Sigmoid colon (tissue), 6 donors: ENCODE measurements at regions not wholly inside any gene's neighbourhood (a gene's known extent, or its start where the extent isn't known, plus 50 kb on each side); places are given as distances from the start of the nearest gene placed in this dataset.

ENCODE experiments used
- DNase-seq: peaks from one replicate; pipeline ENCODE4 v3.0.0-alpha.2; 2019
- H3K27ac ChIP-seq, 4 donors: fragments of 200-600 bp; sonication (generic); one replicate each; pipeline ENCODE4 v1.5.1; 2016 to 2019; ENCODE audit warnings: mild to moderate bottlenecking in 1 of 4
- H3K27me3 ChIP-seq, 3 donors: fragments of 200-600 bp; sonication (generic); one replicate each; pipeline ENCODE4 v1.5.1; 2019; ENCODE audit warnings: mild to moderate bottlenecking in 1 of 3
- H3K36me3 ChIP-seq, 4 donors: fragments of 200-600 bp; sonication (generic); one replicate each; pipeline ENCODE4 v1.5.1; 2016 to 2019
- H3K4me1 ChIP-seq, 4 donors: fragments of 200-600 bp; sonication (generic); one replicate each; pipeline ENCODE4 v1.5.1; 2017 to 2019
- H3K4me3 ChIP-seq, 4 donors: fragments of 200-600 bp; sonication (generic); one replicate each; pipeline ENCODE4 v1.5.1; 2017 to 2019; ENCODE audit warnings: mild to moderate bottlenecking in 2 of 4, moderate library complexity in 1 of 4
- H3K9me3 ChIP-seq, 4 donors: fragments of 200-600 bp in 3 of 4; sonication (generic) in 3 of 4; one replicate each; pipeline versions ENCODE4 v1.5.1 to v1.6.1; 2013 to 2019
- EP300 ChIP-seq, 4 donors: sonication (generic); formaldehyde crosslinking; IDR thresholded peaks; one replicate each; pipeline ENCODE4 v1.6.1; 2017; ENCODE audit warnings: antibody characterized with exemption in 4 of 4
- POLR2A ChIP-seq, 2 donors: fragments of 450-650 bp; IDR thresholded peaks; one replicate each; pipeline ENCODE4 v1.6.1; 2016; ENCODE audit warnings: antibody characterized with exemption in 2 of 2, mild to moderate bottlenecking in 2 of 2, moderate library complexity in 2 of 2
- POLR2AphosphoS5 ChIP-seq, 4 donors: sonication (generic); formaldehyde crosslinking; IDR thresholded peaks; one replicate each; pipeline ENCODE4 v1.6.1; 2017; ENCODE audit warnings: antibody characterized with exemption in 4 of 4
- WGBS, 2 donors: extraction: QIAGEN DNeasy Blood & Tissue Kit; methylation state at CpG; one replicate each; pipeline ENCODE4 v1.1.7; 2013; 5-methylcytosine and 5-hydroxymethylcytosine counted together
- intact Hi-C: fragments of 100-400 bp; cut with DNase I; formaldehyde crosslinking; loops from one replicate; pipeline ENCODE4 v1.15.1; 2023
- TF ChIP-seq, protein P1 (sequence below), 4 experiments: fragments of 450-650 bp in 3 of 4; fragments of 200-600 bp in 1 of 4; IDR thresholded peaks; one replicate each; pipeline ENCODE4 v1.5.1; 2016 to 2019; ENCODE audit warnings: antibody characterized with exemption in 4 of 4, mild to moderate bottlenecking in 3 of 4, moderate library complexity in 2 of 4
- donor health status: healthy with polysubstance abuse.
- donor health status: healthy.

DNA sequence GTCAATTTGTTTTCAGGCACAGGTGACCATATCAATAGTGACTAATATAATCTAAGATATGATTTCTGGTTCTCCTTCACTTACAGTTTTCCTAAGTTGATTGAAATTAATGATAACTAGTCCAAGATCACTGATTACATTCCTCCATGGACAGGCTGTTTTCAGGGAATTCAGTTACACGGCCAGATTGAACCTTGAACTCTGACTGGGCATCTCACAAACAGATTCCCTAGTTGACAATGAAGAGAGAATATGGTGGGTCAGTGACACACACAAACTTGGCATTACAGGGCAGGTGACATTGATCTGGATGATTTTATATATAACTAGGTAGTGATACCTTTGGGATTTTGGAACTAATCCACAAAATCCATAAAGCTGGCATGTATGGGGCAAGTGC, 110.2 kb upstream of the EGR2 start:
- TF ChIP-seq POLR2A (IDR thresholded peaks at IDR 0.05) (no peak), EP300 (IDR thresholded peaks at IDR 0.05) (no peak), POLR2AphosphoS5 (IDR thresholded peaks at IDR 0.05) (no peak)
- TF ChIP-seq, protein P1, sequence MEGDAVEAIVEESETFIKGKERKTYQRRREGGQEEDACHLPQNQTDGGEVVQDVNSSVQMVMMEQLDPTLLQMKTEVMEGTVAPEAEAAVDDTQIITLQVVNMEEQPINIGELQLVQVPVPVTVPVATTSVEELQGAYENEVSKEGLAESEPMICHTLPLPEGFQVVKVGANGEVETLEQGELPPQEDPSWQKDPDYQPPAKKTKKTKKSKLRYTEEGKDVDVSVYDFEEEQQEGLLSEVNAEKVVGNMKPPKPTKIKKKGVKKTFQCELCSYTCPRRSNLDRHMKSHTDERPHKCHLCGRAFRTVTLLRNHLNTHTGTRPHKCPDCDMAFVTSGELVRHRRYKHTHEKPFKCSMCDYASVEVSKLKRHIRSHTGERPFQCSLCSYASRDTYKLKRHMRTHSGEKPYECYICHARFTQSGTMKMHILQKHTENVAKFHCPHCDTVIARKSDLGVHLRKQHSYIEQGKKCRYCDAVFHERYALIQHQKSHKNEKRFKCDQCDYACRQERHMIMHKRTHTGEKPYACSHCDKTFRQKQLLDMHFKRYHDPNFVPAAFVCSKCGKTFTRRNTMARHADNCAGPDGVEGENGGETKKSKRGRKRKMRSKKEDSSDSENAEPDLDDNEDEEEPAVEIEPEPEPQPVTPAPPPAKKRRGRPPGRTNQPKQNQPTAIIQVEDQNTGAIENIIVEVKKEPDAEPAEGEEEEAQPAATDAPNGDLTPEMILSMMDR (IDR thresholded peaks at IDR 0.05), result no peak
- DNase-seq, result no peak
- intact Hi-C loops, result no loop called here
- H3K4me1 ChIP-seq, result no peaks in the 10 kb centered on the region
- H3K27me3 ChIP-seq, result no peaks in the 10 kb centered on the region
- no peak overlapping the region for H3K4me3 ChIP-seq
- H3K36me3 ChIP-seq, result no peaks in the 10 kb centered on the region
- WGBS, 2 donors, result 41 to 81% methylated on average over 1 of the region's 1 CpG
- no peak overlapping the region for H3K27ac ChIP-seq
- no peaks in the 10 kb centered on the region for H3K9me3 ChIP-seq

DNA sequence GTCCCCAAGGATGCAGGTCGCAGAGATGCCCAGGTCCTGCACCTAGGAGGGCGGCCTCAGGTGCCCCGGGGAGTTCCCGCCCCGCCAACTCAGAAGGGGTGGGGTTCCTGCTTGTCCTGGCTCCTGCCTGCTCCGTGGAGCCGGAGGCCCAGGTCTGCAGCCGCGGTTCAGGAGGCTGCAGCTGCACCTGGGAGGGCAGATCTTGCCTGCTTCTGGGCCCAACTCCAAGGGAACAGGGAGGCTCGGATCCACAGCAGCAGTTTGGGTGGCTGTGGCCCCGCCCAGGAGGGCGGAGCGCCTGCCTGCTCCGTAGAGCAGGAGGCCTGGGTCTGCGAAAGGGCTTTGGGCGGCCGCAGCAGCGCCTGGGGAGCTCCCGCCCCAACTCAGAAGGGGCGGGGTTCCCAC, 108.2 kb upstream of the EGR2 start:
- no peak for TF ChIP-seq POLR2AphosphoS5 (IDR thresholded peaks at IDR 0.05)
- TF ChIP-seq, protein P1 (IDR thresholded peaks at IDR 0.05), result no peak
- TF ChIP-seq EP300 (IDR thresholded peaks at IDR 0.05), result no peak
- no peak for TF ChIP-seq POLR2A (IDR thresholded peaks at IDR 0.05)
- Histone ChIP-seq H3K4me3 (no peak overlapping the region), H3K27ac (no peak overlapping the region), H3K9me3 (no peaks in the 10 kb centered on the region), H3K36me3 (no peaks in the 10 kb centered on the region), H3K4me1 (no peaks in the 10 kb centered on the region), H3K27me3 (no peaks in the 10 kb centered on the region)
- intact Hi-C loops, result no loop called here
- no peak for DNase-seq
- WGBS, 2 donors, result 32 to 72% methylated on average over 20 of the region's 20 CpGs

DNA sequence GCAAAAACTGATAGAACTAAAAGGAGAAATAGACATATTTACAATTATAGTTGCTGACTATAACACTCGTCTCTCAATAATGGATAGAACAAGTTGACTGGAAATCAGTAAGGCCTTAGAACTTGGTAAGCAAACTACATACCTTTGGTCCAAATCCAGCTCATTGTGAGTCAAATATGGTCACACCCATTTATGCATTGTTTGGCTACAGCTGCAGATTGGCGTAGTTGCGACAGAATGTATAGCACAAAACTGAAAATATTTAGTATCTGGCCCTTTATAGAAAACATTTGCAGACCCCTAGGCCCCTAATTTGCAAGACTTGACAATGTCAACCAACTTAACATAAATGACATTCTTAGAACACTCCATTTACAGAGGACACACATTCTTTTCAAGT, 103.6 kb upstream of the EGR2 start:
- WGBS, 2 donors, result 27 to 83% methylated on average over 3 of the region's 3 CpGs

DNA sequence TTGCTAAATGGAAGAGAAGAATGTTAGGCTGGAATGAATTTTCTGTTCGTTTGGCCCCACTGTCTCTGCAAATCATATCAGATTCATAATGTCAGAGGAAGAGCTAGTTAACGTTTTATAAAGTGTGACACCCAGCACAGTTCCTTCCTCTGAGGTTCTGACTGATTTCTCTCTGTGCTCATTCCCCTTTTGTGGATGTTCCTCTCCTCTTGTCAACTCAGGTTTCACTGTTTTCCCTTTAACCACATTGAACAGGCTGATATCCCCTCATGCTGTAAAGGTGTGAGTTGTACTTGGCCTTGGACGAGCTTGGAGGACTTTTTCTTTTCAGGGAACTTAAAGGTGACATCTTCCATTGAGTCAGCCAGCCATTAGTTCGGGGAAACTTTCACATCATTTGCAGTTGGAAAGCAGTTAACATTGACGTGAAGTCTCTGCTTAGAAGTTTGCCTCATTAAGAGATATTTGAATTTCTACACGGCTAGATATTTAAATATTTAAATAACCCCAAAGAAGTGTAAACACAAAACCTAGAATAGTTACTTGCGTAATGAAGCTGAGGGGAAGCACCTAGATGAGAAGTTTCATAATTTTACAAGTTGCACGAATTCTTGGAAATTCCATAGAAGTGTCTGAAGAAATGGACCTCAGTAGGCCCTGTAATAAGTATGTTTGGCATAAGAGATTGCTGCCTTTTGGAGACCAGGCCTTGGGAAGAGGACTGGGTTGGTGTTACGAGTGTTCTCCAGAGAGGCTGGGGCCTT, 101.5 kb upstream of the EGR2 start:
- peaks cover 0 to 24% (median 13%) of the 10 kb centered on the region in 4 donors for H3K4me1 ChIP-seq
- DNase-seq, result no peak
- H3K27me3 ChIP-seq, result no peaks in the 10 kb centered on the region
- H3K27ac ChIP-seq, result no peak overlapping the region
- no peaks in the 10 kb centered on the region for H3K9me3 ChIP-seq
- H3K4me3 ChIP-seq, result no peak overlapping the region
- 67 to 77% methylated on average over 9 of the region's 9 CpGs for WGBS, 2 donors
- H3K36me3 ChIP-seq, result no peaks in the 10 kb centered on the region
- intact Hi-C loops, result no loop called here
- no peak for TF ChIP-seq POLR2AphosphoS5 (IDR thresholded peaks at IDR 0.05)
- no peak for TF ChIP-seq POLR2A (IDR thresholded peaks at IDR 0.05)
- TF ChIP-seq, protein P1 (IDR thresholded peaks at IDR 0.05), result no peak
- no peak for TF ChIP-seq EP300 (IDR thresholded peaks at IDR 0.05)

More for the DNA sequence above, 103.6 kb upstream of the EGR2 start:
- no peaks in the 10 kb centered on the region for H3K36me3 ChIP-seq
- H3K9me3 ChIP-seq, result no peaks in the 10 kb centered on the region
- DNase-seq, result no peak
- H3K4me3 ChIP-seq, result no peak overlapping the region
- TF ChIP-seq, protein P1 (IDR thresholded peaks at IDR 0.05), result no peak
- TF ChIP-seq POLR2A (IDR thresholded peaks at IDR 0.05) (no peak), POLR2AphosphoS5 (IDR thresholded peaks at IDR 0.05) (no peak), EP300 (IDR thresholded peaks at IDR 0.05) (no peak)
- no peak overlapping the region for H3K27ac ChIP-seq
- intact Hi-C loops, result no loop called here
- no peaks in the 10 kb centered on the region for H3K27me3 ChIP-seq
- H3K4me1 ChIP-seq, result peaks cover 0 to 23% (median 13%) of the 10 kb centered on the region in 4 donors
